ENCODE measurements at regions not wholly inside any gene's neighbourhood (a gene's known extent, or its start where the extent isn't known, plus 50 kb on each side); places are given as distances from the start of the nearest gene placed in this dataset.
A peak's percentile ranks its signal among the peaks of the same experiment; 100 is the strongest.

DNA sequence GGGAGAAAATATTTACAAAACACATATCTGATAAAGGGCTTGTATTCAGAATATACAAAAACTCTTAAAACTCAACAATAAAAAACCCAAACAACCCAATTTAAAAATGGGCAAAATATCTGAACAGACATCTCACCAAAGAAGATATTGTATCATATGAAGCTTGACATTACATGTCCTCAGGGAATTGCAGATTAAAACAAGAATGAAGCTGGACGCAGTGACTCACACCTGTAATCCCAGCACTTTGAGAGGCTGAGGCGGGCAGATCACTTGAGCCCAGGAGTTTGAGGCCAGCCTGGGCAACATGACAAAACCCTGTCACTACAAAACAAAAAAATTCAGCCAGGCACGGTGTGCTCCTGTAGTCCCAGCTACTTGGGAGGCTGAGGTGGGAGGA, 135.4 kb upstream of the AKIRIN2 start:
- 80% methylated on average over 3 of the region's 3 CpGs for WGBS
- no peaks in the 10 kb centered on the region for H3K27me3 ChIP-seq (ENCODE audit: control insufficient read depth in 2 of 2, insufficient read depth in 1 of 2, low read length in 1 of 2)

DNA sequence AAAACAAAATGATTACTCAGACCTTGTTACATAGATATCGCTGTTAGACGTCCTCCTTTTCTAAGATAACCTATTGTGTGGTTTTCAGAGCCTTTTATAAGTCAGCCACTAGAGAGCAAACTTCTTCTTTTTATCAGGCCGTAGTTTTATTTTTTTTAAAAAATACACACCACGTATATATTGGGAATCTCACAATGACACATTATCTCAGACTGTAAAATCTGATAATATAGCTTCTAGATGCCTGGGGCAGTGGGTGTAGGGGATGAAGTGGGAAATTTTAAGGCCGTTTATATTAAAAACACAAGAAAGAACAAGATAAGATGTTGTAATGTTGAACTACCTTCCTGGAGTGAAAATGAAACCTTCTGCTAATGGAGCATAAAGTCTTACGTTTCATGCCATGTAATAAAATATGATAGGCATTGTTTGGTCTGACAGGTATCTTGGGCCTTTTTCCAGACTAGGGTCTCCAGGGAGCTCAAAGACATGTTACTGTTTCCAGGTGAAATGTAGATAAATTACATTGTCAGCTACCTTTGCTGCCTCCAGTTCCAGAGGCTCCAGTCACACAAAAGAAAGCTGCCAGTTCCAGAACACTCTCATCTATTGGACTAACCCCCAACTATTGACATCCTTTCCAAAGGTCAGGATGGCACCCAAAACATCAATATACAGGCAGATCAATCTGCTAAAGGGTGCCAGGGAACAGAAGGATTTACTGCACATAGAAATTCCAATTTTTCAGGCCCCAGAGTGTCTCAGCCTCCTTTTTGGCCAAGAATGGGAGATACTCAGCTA, 130.2 kb upstream of the AKIRIN2 start:
- H3K4me1 ChIP-seq (ENCODE audit: control insufficient read depth in 2 of 2, insufficient read depth in 2 of 2, low read length in 2 of 2): peaks cover 0 to 5% of the 10 kb centered on the region in 2 donors
- 4% methylated on average over 6 of the region's 6 CpGs for WGBS
- DNase-seq (ENCODE audit: low read depth in 6 of 9, low spot score in 9 of 9): peak in 7 of 9 donors; percentile 9 to 58 (median 17)
- H3K27ac ChIP-seq (ENCODE audit: low read depth in 1 of 2, low read length in 1 of 2): peak overlapping the region in 1 of 2 donors; percentile 33
- H3K27me3 ChIP-seq (ENCODE audit: control insufficient read depth in 2 of 2, insufficient read depth in 1 of 2, low read length in 1 of 2): no peaks in the 10 kb centered on the region
- peak overlapping the region; percentile 43 to 51 for H3K4me3 ChIP-seq (ENCODE audit: low read length in 2 of 2)
- H3K36me3 ChIP-seq (ENCODE audit: control insufficient read depth in 2 of 2, insufficient read depth in 2 of 2, low read length in 1 of 2): no peaks in the 10 kb centered on the region
- no peaks in the 10 kb centered on the region for H3K9me3 ChIP-seq (ENCODE audit: control insufficient read depth in 2 of 2, insufficient read depth in 1 of 2, low read length in 1 of 2)

More for the DNA sequence above, 135.4 kb upstream of the AKIRIN2 start:
- Histone ChIP-seq H3K4me1 (ENCODE audit: control insufficient read depth in 2 of 2, insufficient read depth in 2 of 2, low read length in 2 of 2) (peaks cover 0 to 3% of the 10 kb centered on the region in 2 donors), H3K9me3 (ENCODE audit: control insufficient read depth in 2 of 2, insufficient read depth in 1 of 2, low read length in 1 of 2) (no peaks in the 10 kb centered on the region), H3K36me3 (ENCODE audit: control insufficient read depth in 2 of 2, insufficient read depth in 2 of 2, low read length in 1 of 2) (no peaks in the 10 kb centered on the region), H3K27ac (ENCODE audit: low read depth in 1 of 2, low read length in 1 of 2) (no peak overlapping the region), H3K4me3 (ENCODE audit: low read length in 2 of 2) (no peak overlapping the region)
- no peak for DNase-seq (ENCODE audit: low read depth in 6 of 9, low spot score in 9 of 9)

GRCh38 chr6:87830907-87831306, 128.9 kb upstream of the AKIRIN2 start:
- Histone ChIP-seq H3K27ac (ENCODE audit: low read depth in 1 of 2, low read length in 1 of 2) (no peak overlapping the region), H3K4me1 (ENCODE audit: control insufficient read depth in 2 of 2, insufficient read depth in 2 of 2, low read length in 2 of 2) (peaks cover 0 to 5% of the 10 kb centered on the region in 2 donors)
- DNase-seq (ENCODE audit: low read depth in 6 of 9, low spot score in 9 of 9): no peak

DNA sequence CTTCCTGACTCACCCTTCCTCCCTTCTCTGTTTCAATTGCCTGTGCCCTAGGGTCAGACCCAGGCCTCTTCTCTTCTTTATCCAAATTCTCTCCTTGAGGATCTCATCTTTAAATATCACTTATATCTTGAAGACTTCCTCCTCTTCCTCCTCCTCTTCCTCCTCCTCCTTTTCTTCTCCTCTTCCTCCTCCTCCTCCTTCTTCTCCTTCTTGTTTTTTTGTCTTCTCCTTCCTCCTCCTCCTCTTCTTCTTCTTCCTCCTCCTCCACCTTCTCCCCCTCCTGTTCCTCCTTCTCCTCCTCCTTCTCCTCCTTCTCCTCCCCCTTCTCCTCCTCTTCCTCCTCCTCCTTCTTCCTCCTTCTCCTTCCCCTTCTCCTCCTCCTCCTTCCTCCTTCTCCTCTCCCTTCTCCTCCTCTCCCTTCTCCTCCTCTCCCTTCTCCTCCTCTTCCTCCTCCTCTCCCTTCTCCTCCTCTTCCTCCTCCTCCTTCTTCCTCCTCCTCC, 127.6 kb upstream of the AKIRIN2 start:
- no peak overlapping the region for H3K4me3 ChIP-seq (ENCODE audit: low read length in 2 of 2)
- no peaks in the 10 kb centered on the region for H3K27me3 ChIP-seq (ENCODE audit: control insufficient read depth in 2 of 2, insufficient read depth in 1 of 2, low read length in 1 of 2)
- DNase-seq (ENCODE audit: low read depth in 6 of 9, low spot score in 9 of 9): no peak
- no peaks in the 10 kb centered on the region for H3K36me3 ChIP-seq (ENCODE audit: control insufficient read depth in 2 of 2, insufficient read depth in 2 of 2, low read length in 1 of 2)
- H3K27ac ChIP-seq (ENCODE audit: low read depth in 1 of 2, low read length in 1 of 2): no peak overlapping the region
- peaks cover 0 to 7% of the 10 kb centered on the region in 2 donors for H3K4me1 ChIP-seq (ENCODE audit: control insufficient read depth in 2 of 2, insufficient read depth in 2 of 2, low read length in 2 of 2)
- no peaks in the 10 kb centered on the region for H3K9me3 ChIP-seq (ENCODE audit: control insufficient read depth in 2 of 2, insufficient read depth in 1 of 2, low read length in 1 of 2)

More at GRCh38 chr6:87830907-87831306, 128.9 kb upstream of the AKIRIN2 start:
- 98% methylated on average over 4 of the region's 4 CpGs for WGBS
- no peaks in the 10 kb centered on the region for H3K36me3 ChIP-seq (ENCODE audit: control insufficient read depth in 2 of 2, insufficient read depth in 2 of 2, low read length in 1 of 2)
- no peak overlapping the region for H3K4me3 ChIP-seq (ENCODE audit: low read length in 2 of 2)
- H3K27me3 ChIP-seq (ENCODE audit: control insufficient read depth in 2 of 2, insufficient read depth in 1 of 2, low read length in 1 of 2): no peaks in the 10 kb centered on the region
- H3K9me3 ChIP-seq (ENCODE audit: control insufficient read depth in 2 of 2, insufficient read depth in 1 of 2, low read length in 1 of 2): no peaks in the 10 kb centered on the region

DNA sequence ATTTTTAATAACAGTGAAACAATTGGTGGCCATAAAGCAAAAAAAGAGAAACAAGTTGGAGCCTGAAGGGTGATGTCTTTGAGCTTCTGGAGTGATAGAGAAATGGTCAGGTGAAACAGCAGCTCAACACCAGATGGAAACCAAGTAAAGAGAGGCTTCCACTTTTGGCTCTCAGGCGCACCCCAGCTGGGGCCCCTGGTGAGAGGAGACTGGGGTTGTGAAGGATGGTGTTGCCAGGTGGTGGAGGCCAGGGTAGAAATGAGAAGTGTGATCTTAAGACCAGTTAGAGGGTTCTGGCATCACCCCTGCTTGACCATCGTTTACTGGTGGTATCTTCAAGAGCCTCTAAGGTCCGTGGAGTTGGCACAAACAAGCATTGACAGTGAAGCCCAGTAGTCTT, 126.0 kb upstream of the AKIRIN2 start:
- no peaks in the 10 kb centered on the region for H3K9me3 ChIP-seq (ENCODE audit: control insufficient read depth in 2 of 2, insufficient read depth in 1 of 2, low read length in 1 of 2)
- no peak for DNase-seq (ENCODE audit: low read depth in 6 of 9, low spot score in 9 of 9)
- H3K4me3 ChIP-seq (ENCODE audit: low read length in 2 of 2): no peak overlapping the region
- H3K4me1 ChIP-seq (ENCODE audit: control insufficient read depth in 2 of 2, insufficient read depth in 2 of 2, low read length in 2 of 2): peaks cover 0 to 7% of the 10 kb centered on the region in 2 donors
- 95% methylated on average over 3 of the region's 3 CpGs for WGBS
- H3K27me3 ChIP-seq (ENCODE audit: control insufficient read depth in 2 of 2, insufficient read depth in 1 of 2, low read length in 1 of 2): no peaks in the 10 kb centered on the region
- H3K27ac ChIP-seq (ENCODE audit: low read depth in 1 of 2, low read length in 1 of 2): no peak overlapping the region
- H3K36me3 ChIP-seq (ENCODE audit: control insufficient read depth in 2 of 2, insufficient read depth in 2 of 2, low read length in 1 of 2): no peaks in the 10 kb centered on the region

GRCh38 chr6:87827346-87827745, 125.3 kb upstream of the AKIRIN2 start:
- Histone ChIP-seq H3K4me1 (ENCODE audit: control insufficient read depth in 2 of 2, insufficient read depth in 2 of 2, low read length in 2 of 2) (peaks cover 0 to 3% of the 10 kb centered on the region in 2 donors), H3K36me3 (ENCODE audit: control insufficient read depth in 2 of 2, insufficient read depth in 2 of 2, low read length in 1 of 2) (no peaks in the 10 kb centered on the region), H3K4me3 (ENCODE audit: low read length in 2 of 2) (no peak overlapping the region), H3K9me3 (ENCODE audit: control insufficient read depth in 2 of 2, insufficient read depth in 1 of 2, low read length in 1 of 2) (no peaks in the 10 kb centered on the region), H3K27ac (ENCODE audit: low read depth in 1 of 2, low read length in 1 of 2) (no peak overlapping the region), H3K27me3 (ENCODE audit: control insufficient read depth in 2 of 2, insufficient read depth in 1 of 2, low read length in 1 of 2) (no peaks in the 10 kb centered on the region)
- 95% methylated on average over 6 of the region's 6 CpGs for WGBS
- DNase-seq (ENCODE audit: low read depth in 6 of 9, low spot score in 9 of 9): no peak

GRCh38 chr6:87826424-87826823, 124.4 kb upstream of the AKIRIN2 start:
- no peaks in the 10 kb centered on the region for H3K36me3 ChIP-seq (ENCODE audit: control insufficient read depth in 2 of 2, insufficient read depth in 2 of 2, low read length in 1 of 2)
- DNase-seq (ENCODE audit: low read depth in 6 of 9, low spot score in 9 of 9): no peak
- H3K9me3 ChIP-seq (ENCODE audit: control insufficient read depth in 2 of 2, insufficient read depth in 1 of 2, low read length in 1 of 2): no peaks in the 10 kb centered on the region
- H3K4me3 ChIP-seq (ENCODE audit: low read length in 2 of 2): no peak overlapping the region
- peaks cover 0 to 2% of the 10 kb centered on the region in 2 donors for H3K4me1 ChIP-seq (ENCODE audit: control insufficient read depth in 2 of 2, insufficient read depth in 2 of 2, low read length in 2 of 2)
- H3K27me3 ChIP-seq (ENCODE audit: control insufficient read depth in 2 of 2, insufficient read depth in 1 of 2, low read length in 1 of 2): no peaks in the 10 kb centered on the region
- WGBS: 92% methylated on average over 2 of the region's 2 CpGs
- H3K27ac ChIP-seq (ENCODE audit: low read depth in 1 of 2, low read length in 1 of 2): no peak overlapping the region

- H3K27ac ChIP-seq (ENCODE audit: low read depth in 1 of 2, low read length in 1 of 2): no peak overlapping the region
Observed at GRCh38 chr6:87825821-87826221, 123.8 kb upstream of the AKIRIN2 start.

GRCh38 chr6:87824958-87825491, 123.0 kb upstream of the AKIRIN2 start:
- H3K27me3 ChIP-seq (ENCODE audit: control insufficient read depth in 2 of 2, insufficient read depth in 1 of 2, low read length in 1 of 2): no peaks in the 10 kb centered on the region
- no peaks in the 10 kb centered on the region for H3K36me3 ChIP-seq (ENCODE audit: control insufficient read depth in 2 of 2, insufficient read depth in 2 of 2, low read length in 1 of 2)
- no peak overlapping the region for H3K27ac ChIP-seq (ENCODE audit: low read depth in 1 of 2, low read length in 1 of 2)
- H3K4me1 ChIP-seq (ENCODE audit: control insufficient read depth in 2 of 2, insufficient read depth in 2 of 2, low read length in 2 of 2): peaks cover 0 to 2% of the 10 kb centered on the region in 2 donors
- H3K4me3 ChIP-seq (ENCODE audit: low read length in 2 of 2): no peak overlapping the region
- no peak for DNase-seq (ENCODE audit: low read depth in 6 of 9, low spot score in 9 of 9)
- WGBS: 94% methylated on average over 2 of the region's 2 CpGs
- no peaks in the 10 kb centered on the region for H3K9me3 ChIP-seq (ENCODE audit: control insufficient read depth in 2 of 2, insufficient read depth in 1 of 2, low read length in 1 of 2)

More at GRCh38 chr6:87825821-87826221, 123.8 kb upstream of the AKIRIN2 start:
- Histone ChIP-seq H3K4me1 (ENCODE audit: control insufficient read depth in 2 of 2, insufficient read depth in 2 of 2, low read length in 2 of 2) (peaks cover 0 to 2% of the 10 kb centered on the region in 2 donors), H3K27me3 (ENCODE audit: control insufficient read depth in 2 of 2, insufficient read depth in 1 of 2, low read length in 1 of 2) (no peaks in the 10 kb centered on the region), H3K4me3 (ENCODE audit: low read length in 2 of 2) (no peak overlapping the region), H3K9me3 (ENCODE audit: control insufficient read depth in 2 of 2, insufficient read depth in 1 of 2, low read length in 1 of 2) (no peaks in the 10 kb centered on the region), H3K36me3 (ENCODE audit: control insufficient read depth in 2 of 2, insufficient read depth in 2 of 2, low read length in 1 of 2) (no peaks in the 10 kb centered on the region)
- WGBS: 11% methylated on average over 2 of the region's 2 CpGs
- DNase-seq (ENCODE audit: low read depth in 6 of 9, low spot score in 9 of 9): peak in 1 of 9 donors; percentile 21

Measured in thymus (tissue), 11 donors.